Inflammatory macrophage treated with lipopolysaccharide for 1 hour (primary cell): ENCODE measurements at regions not wholly inside any gene's neighbourhood (a gene's known extent, or its start where the extent isn't known, plus 50 kb on each side); places are given as distances from the start of the nearest gene placed in this dataset.

Experiments
- DNase-seq, 2 donors: peaks; one replicate each; pipeline ENCODE4 v3.0.0-alpha.2; 2020 to 2022

GRCh38 chr18:45447355-45448265 is 167.7 kb upstream of the SLC14A2 start:
- no peak for DNase-seq

GRCh38 chr18:45448871-45449270 is 166.4 kb upstream of the SLC14A2 start:
- no peak for DNase-seq

- no peak for DNase-seq
These were observed 165.7 kb upstream of the SLC14A2 start for GRCh38 chr18:45449418-45450227.

- no peak for DNase-seq
These were observed 158.9 kb upstream of the SLC14A2 start for GRCh38 chr18:45456090-45457021.

GRCh38 chr18:45458033-45458432 is 157.2 kb upstream of the SLC14A2 start:
- no peak for DNase-seq

GRCh38 chr18:45462179-45462578 is 153.1 kb upstream of the SLC14A2 start:
- DNase-seq = no peak

GRCh38 chr18:45463451-45463850 is 151.8 kb upstream of the SLC14A2 start:
- DNase-seq = no peak

GRCh38 chr18:45464619-45465018 is 150.7 kb upstream of the SLC14A2 start:
- no peak for DNase-seq

- DNase-seq = no peak
These were observed 148.0 kb upstream of the SLC14A2 start for GRCh38 chr18:45467293-45467692.

- DNase-seq = no peak
These were observed 147.3 kb upstream of the SLC14A2 start for GRCh38 chr18:45467945-45468344.

- no peak for DNase-seq
These were observed 136.4 kb upstream of the SLC14A2 start for GRCh38 chr18:45478889-45479288.

- no peak for DNase-seq
These were observed 134.9 kb upstream of the SLC14A2 start for GRCh38 chr18:45480219-45481015.

GRCh38 chr18:45481821-45482220 is 133.5 kb upstream of the SLC14A2 start:
- no peak for DNase-seq

- DNase-seq = no peak
These were observed 133.0 kb upstream of the SLC14A2 start for GRCh38 chr18:45482286-45482685.

- DNase-seq = no peak
These were observed 127.7 kb upstream of the SLC14A2 start for GRCh38 chr18:45487581-45487980.

GRCh38 chr18:45488645-45489044 is 126.6 kb upstream of the SLC14A2 start:
- no peak for DNase-seq

GRCh38 chr18:45493830-45494229 is 121.4 kb upstream of the SLC14A2 start:
- no peak for DNase-seq

- DNase-seq = no peak
These were observed 120.5 kb upstream of the SLC14A2 start for GRCh38 chr18:45494811-45495210.

- DNase-seq = no peak
These were observed 118.5 kb upstream of the SLC14A2 start for GRCh38 chr18:45496741-45497140.

GRCh38 chr18:45497595-45498286 is 117.5 kb upstream of the SLC14A2 start:
- DNase-seq = no peak

GRCh38 chr18:45498287-45498658 is 117.0 kb upstream of the SLC14A2 start:
- DNase-seq = no peak
